Activated T-cell treated with anti-CD3 and anti-CD28 coated beads for 1 hour (primary cell): ENCODE measurements at regions not wholly inside any gene's neighbourhood (a gene's known extent, or its start where the extent isn't known, plus 50 kb on each side); places are given as distances from the start of the nearest gene placed in this dataset.

Source experiments
- DNase-seq: peaks from one replicate; pipeline ENCODE4 v3.0.0-alpha.2; 2020; ENCODE audit warnings: low read depth

DNA sequence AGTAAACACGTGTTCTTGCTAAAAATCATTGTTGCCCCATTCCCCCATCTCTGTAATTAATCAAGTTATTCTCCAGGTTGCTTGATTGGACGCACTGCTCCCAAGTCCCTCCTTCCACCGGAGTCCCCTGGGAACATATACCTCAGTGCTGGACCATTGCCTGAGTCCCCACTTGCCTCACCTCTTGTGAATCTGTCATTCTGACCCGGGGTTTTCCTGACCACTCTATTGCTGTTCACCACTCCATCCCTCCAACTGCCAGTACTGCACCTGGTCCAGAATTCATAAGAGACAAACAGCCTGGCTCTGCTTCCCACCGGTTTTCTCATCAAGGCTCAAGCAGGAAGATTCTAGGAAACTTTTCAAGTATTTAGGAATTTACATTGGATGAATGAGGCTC, 555.9 kb downstream of the VRK1 start:
- DNase-seq = no peak

DNA sequence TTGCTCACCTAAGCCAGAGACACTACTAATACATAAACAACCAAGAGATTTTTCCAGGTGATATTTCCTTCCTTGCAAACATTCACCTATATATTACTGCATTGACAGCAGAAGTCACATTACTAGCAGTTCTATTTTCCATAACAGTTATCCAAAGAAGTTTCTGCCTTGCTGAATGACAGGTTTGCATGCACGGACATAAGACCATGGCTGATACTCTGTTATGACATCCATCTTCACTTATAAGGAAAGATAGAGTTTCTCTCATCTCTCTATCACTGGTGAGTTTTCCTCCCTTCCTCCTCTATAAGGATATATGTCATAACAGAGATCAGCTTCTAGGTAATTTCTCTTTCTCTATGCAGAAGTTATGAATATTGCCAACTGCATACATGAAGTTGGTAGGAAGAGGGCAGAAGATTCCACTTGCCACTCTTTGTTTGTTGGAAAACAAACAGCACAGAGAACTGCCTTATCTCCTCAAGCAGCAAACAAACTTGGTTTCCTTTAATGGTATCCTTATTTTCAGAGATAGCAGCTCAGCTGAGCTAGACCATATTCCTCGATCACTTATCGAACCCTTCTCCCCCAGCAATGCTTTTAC, 557.0 kb downstream of the VRK1 start:
- no peak for DNase-seq

DNA sequence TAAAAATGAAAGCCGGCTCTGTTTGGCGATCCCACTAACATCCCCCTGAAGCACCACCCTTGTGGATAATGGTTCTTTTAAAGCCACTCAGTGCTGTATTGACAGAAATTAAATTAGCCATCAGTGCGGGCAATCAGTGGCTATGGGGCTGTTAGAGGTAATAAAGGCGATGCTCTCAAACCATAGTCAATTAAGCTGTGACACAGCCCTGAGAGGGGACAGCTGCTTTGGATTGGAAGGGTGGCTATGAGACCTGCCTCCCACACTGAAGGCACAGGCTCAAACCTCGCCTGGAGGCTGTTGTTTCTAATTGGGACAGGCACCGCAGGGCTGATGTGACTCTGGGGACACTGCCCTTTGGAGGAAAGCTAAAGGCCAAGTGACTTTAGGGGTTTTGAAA, 562.2 kb downstream of the VRK1 start:
- DNase-seq = no peak

DNA sequence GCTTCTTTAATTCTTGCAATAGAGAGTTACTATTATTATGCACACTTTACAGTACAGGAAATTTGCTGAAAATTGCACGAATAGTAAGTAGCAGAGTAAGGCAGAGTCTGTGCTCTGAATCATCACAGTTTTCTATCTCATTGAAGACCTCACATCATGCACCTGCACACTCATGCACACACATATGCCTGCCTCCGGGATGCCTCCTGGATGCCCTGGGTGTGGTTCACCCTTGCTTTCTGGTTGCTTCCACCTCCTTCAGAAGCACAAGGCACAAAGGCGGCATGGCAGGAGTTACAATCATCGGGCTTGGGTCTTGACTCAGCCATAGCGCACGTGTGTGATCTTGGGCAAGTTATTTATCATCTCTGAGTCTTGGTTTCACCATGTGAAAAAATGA, 564.0 kb downstream of the VRK1 start:
- DNase-seq = no peak

DNA sequence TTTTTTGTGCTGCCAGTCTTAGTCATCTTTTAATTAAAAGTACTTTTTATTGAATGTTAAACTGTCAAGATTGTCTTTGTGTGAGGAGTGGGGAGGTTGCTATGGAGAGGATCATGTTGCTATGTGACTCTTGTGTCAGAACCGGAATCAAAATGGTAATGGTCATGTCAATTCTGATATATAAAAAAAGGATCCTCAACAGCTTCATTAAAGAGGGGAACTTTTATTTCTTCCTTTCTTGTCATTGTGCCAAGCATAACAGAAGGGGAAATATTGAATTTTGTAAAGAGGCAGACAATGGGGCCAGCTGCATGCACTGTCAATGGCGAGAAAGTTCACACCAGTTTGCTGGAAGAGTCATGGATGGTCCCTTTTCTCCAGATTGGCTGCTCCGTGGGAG, 564.8 kb downstream of the VRK1 start:
- DNase-seq = no peak

DNA sequence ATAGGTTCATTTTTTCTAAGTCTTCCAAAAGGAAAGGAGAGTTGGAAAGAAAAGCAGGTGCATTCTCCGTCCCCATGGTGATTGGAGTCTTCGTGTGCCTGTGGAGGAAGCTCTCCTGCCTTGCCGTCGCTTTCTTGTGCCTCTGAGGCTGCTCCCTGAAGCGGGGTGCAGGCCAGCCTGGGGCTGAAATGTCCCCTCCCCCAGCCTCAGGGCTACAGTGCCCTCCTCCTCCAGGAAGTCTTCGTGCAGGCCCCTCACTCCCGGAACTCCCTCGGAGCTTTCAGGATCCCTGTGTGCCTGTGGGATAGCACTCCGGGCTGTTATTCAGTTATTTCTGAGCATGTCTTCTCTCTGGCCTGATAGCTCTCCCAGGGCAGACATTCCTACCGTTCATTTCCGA, 569.2 kb downstream of the VRK1 start:
- no peak for DNase-seq

DNA sequence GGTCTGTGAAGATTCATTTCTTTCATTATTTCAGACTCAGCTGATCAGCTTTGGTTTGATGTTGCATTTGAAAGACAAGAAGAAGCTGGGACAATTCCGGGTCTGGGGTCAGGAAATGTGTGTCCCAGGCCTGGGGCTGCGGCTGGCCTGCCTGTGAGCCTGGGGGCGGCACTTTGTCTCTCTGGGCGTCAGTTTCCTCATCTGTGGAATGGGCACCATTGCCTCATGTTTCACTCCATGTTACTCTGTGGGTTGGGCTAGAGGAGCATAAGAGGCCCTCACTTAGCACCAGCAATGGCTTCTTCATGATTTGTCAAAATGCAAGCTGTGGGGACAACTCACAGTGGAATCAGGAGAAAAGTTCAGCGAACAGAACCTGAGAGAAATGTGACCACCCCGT, 570.1 kb downstream of the VRK1 start:
- no peak for DNase-seq

DNA sequence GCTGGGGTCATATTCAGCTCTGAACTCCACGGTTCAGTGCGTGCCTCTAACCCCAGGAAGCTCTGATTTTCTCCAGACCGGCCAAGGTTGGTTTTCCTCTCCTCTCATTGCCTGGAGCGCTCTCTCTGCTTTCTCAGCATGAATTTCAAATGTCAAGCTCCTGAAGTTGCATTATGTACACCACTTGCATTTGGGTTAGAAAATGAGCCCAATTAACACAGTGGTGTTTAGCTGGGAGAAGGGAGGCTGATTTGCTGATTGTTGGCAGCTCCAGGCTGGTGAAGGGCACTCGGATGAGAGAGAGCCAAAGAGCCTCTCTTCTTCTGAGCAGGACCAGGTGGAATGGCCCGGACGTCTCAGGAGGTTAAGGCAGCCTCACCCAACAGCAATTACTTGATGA, 570.9 kb downstream of the VRK1 start:
- no peak for DNase-seq

DNA sequence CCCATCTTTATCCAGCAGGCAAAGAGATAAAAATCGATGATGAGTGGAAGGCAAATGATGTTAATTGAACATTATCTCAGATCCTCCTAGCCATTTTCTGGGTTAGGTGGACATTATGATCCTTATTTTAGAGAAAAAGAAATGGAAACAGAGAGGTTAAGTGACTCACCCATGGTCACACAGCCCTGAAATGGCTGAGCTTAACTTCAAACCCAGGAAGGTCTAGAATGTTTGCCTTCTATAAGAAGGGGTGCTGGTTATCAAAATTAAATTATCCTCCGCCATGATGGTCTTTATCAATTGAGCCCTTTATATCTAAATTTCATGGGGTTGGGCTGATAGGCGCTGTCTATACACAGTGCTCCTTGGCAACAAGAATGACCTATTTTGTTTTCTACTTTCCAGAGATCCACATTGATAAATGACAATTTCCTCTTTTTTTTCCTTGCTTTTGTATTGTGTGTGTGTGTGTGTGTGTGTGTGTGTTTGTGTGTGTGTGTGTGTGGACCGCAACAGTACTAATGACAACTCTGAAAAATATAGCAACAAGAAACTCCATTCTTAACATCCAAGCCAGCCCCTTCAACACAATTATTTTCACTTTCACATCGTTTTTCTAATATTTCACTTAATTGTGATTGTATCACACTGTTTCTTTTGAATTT, 571.9 kb downstream of the VRK1 start:
- DNase-seq = no peak

DNA sequence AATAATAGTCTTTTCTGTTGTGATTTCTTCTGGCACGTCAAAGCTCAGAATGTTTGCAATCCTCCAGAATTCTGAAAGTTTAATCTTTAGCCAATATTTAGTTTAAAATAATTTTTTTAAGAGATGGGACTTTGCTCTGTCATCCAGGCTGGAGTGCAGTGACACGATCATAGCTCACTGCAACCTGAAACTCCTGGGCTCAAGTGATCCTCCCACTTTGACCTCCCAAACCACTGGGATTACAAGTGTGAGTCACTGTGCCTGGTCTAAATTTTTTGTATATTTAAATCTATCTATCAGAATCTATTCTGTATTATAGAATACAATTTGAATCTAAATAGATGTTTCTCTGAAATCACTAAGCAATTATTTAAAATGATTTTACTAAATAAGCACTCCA, 572.7 kb downstream of the VRK1 start:
- no peak for DNase-seq

DNA sequence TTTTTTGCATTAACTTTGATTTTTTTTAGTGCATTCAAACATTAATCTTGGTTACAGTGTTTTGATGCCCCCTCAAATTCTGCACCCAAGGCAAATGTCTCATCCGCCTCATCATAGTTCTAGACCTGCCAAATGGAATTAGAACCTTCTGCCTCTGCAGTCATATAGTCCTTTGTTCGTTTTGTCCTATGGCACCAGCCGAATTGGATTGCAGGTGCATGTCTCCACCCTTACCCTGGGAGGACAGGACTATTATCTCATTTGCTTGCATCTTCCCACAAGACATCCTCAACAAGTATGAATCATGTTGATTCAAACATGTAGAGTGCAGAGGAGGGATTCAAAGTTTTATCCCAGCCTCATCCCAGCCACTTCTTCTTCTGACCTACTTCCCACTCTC, 579.1 kb downstream of the VRK1 start:
- no peak for DNase-seq

DNA sequence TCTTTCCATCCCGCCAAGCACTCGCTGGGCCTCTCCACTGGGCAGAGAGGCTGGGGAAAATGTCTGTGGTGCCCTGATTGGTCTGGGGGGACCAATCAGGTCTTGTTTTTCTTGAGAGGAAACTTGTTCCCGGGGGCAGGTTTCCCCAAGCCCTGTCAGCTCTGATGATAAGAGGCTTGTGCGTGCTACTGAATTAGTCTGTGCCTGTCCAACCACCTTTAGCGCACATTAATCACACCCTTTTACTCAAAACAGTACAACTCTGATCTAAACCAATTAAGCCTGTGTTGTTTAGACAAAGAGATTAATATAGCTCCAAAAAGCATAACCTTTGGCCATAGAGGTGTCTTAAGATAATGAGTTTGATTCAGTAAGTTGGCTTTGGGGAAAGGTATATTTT, 580.4 kb downstream of the VRK1 start:
- DNase-seq = no peak

DNA sequence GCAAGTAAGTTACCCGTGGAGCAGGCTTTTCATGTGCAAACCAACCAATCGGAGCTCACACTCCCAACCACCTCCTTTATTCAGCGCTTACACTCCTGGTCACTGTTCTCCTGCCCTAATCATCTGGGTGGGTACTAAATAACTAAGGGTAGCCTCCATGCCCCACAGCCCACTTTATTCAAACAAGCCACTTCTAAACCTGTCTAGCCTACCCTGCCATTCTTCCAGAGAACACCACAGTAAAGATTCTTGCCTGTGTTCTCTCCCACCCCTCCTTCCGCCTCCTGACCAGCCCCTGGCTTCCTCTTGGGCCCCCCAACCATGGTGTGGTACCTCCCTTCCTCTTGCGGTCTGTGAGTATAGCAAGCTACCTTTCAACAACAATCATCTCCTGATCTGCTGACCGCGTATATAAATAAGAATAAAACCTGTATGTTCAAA, 581.9 kb downstream of the VRK1 start:
- DNase-seq = no peak

DNA sequence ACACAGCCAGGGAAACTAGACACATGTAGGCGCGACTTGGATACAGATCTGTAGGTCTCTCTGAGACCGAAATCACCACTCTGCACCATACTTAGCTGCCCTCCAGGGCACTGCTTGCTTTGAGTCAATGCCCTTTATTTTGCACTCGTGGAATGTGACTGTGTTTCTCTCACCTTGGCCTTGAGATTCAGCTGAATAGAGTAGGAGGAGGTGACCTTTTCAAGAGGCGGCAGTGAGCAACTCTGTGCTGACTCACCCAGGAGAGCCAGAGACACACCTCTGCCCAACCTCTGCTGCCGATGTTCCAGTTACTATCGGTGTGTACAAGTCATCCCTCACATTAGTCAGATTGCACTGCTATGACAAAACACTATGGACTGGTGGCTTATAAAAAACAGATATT, 583.4 kb downstream of the VRK1 start:
- DNase-seq = peak; percentile 20

DNA sequence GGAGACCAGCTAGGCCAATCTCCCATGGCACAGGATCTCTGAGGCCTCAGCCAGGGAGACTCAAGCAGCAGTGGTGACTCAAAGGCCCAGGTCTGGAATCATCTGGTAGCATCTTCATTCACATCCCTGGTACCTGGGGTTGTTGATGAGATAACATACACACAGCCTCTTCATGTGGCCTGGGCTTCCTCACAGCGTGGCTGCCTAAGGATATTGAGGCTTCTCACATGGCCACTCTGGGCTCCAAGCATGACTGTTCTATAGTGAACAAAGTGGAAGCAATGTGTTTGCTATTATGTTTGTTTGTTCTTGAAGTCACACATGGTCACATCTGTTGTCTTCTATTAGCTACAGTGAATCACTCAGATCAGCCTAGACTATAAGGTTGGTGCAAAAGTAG, 584.1 kb downstream of the VRK1 start:
- DNase-seq = no peak

DNA sequence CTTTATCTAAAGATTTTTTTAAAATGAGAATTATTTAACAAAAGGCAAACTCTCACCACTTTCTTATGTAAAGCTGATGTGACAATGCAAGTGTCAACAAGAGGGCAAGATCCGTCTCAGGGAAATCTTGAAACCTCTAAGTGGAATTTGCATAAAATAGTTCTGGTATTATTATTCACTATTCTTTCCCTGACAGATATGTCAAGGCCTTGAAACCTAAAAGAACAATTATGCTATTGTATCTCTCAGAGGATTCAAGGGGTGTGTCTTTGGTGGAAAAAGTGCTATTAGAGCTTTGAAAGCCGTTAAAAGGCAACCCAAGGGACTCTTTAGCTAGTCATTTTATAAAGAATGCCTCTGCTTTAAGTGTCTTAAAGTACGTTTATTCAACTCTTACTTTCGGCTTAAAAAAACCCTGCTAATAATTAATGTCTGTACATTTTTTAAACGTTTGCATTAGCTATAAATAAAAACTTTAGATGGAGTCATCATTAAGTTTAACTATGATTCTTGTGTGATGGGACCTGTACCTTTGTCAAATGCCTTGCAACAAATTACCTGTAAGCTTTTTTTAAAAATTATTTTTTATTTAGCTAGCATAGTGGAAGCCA, 585.5 kb downstream of the VRK1 start:
- no peak for DNase-seq

DNA sequence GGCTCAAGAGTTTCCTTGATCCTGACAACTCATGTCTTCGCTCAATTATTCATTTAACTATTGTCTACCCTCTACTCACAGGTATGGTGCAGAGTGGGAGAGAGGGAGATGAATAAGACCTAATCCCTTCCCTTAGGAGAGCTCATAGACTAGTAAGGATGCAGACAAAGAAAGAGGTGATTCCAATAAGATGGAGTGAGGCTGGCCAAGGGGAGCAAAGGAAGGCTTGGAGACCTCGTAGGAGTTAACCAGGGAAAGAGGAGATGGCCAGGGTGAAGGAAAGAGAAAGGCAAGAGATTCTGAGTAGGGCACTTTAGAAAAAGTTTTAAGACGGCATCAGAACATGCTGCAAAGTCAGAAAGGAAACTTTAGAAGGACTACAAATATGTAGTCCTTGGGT, 588.5 kb downstream of the VRK1 start:
- no peak for DNase-seq

DNA sequence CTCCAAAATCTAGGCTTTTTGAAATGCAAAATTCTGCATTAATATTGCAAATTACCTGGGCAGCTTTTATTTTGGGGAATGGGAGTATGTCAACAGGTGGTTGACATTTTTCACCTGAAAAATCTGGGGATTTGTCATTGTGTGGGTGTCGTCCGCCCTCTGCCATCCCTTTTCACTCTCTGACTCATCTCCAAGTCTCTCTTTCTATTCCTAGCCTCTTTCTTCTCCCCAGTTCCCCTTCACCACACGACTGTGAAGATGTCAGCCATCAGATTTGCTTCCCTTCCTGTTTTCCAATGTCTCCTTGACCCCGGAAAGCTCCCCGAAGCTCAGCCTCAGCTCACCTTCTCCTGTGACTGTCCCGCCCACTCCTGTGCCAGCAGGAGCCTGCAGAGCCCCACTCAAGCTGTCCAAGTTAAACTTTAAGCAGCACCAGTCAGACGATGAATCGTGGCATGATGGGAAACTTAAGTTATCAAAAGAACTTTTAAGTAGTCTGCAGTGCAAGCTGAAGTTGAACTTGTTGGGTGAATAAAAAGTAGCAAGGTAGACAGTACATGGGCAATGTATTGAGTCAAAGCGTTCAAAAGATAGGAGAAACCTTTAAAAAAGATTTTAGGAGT, 590.2 kb downstream of the VRK1 start:
- DNase-seq = no peak

DNA sequence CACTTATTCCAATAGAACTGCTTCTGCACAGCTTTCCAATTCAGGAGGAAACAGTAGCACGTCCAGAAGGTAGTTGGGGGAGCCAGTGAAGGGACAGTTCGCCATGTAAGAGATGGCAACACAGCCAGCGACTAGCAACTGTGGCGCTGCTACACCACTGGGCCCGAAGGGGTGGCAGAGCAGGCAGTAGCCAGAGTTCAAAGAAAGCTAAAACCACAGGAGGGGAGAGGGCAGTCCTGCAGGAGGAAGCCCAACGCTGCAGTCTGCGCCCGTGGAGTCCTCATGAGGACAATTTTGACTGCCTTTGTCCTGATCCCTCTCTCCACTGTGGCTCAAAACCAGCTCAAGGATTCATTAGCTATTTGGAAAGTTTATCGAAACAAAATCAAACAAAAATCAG, 591.2 kb downstream of the VRK1 start:
- DNase-seq = no peak

DNA sequence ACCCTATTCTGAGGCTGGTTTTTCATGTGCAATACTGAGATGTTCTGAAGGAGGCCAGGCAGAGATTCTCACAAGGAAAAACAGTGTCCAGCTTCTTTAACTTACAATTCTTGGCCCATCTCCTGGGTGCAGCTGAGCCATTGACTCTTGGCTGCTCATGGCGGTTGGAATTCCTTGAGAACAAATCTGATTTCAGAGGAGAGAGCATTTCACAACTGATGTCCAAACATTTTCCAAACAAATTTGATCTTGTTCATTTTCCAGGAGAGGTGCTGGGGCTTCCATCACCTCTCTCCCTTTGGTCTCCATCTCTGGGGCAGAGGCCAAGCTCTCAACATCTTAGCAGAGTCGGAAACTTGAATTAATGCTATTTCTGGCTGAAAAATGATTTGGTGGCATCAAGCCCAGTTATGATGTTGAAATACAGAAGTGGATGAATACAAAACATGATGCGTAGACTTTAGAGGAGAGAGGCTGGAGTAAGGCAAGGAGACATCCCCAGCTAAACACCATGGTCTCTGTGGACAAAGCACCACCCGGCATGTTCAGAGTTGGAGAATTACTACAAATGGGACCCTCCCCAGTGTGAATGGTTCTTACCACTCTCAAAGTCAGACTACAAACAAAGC, 593.0 kb downstream of the VRK1 start:
- no peak for DNase-seq

DNA sequence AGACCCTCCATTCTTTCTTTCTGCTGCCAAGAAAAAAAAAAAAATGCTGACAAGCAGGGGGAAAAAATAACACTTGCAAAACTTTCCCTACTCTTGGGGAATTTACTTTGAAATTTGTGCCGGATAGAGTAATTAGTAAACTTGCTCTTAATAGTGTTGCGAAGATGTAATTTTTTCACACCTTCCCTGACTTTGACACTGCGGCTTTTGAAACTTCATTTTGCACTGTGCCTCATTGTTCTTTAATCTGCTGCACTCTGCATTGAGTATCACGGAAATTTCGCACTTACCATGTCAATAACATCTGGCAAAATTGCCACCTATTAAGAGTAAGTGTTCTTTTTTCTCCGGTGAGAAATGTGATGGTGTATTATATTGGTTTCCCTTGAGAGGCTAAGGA, 596.1 kb downstream of the VRK1 start:
- no peak for DNase-seq

DNA sequence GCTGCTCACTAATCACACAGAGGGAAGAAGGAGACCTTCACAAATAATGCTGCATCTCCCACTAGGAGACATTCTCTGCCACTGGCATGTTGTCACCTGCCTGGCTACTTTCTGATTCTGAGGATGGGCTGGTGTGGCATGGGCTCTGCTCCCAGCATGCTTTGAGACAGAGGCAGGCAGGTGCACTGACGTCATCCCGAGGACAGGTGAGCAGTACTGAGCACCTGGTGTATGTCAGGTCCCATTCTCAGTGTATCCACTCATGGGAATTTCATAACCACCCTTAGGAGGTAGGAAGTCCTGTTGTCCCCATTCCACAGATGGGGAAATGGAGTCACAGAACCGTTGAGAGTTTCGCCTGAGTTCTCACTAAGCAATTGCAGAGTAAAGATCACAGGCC, 597.9 kb downstream of the VRK1 start:
- no peak for DNase-seq

DNA sequence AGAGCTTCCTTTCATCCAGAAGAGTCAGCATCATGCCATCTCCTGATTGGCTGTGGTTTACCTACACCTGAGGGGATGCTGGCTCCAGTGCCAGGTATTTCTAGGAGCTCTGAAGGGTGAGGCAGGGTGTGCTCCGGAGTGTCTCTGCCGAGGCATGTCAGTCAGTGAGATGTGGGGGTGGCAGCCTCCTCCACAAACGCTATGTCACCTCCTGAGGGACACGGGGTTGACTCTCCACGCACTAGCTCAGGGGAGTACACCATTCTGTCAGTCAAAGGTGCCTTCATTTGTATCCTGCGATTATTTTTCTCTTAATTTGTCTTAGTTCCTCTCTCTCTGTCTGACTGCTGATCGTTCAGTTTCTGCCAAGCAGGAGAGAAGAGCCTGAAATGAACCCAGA, 604.5 kb downstream of the VRK1 start:
- DNase-seq = no peak
